ENCODE measurements at regions not wholly inside any gene's neighbourhood (a gene's known extent, or its start where the extent isn't known, plus 50 kb on each side); places are given as distances from the start of the nearest gene placed in this dataset.

GRCh38 chr2:14245901-14246300, 386.6 kb upstream of the LRATD1 start:
- DNase-seq (ENCODE audit: low read depth) = no peak
- no peak for TF ChIP-seq CTCF (IDR thresholded peaks at IDR 0.05; ENCODE audit: low read depth, low read length, missing control alignments)
- H3K4me3 ChIP-seq (ENCODE audit: low read depth, low read length) = no peak overlapping the region
- in situ Hi-C loops (cut with HindIII; ENCODE audit: low sequenced_read_pairs) = no loop called here

GRCh38 chr2:14255135-14255820, 377.2 kb upstream of the LRATD1 start:
- in situ Hi-C loops (cut with HindIII; ENCODE audit: low sequenced_read_pairs) = no loop called here
- no peak overlapping the region for H3K4me3 ChIP-seq (ENCODE audit: low read depth, low read length)
- no peak for DNase-seq (ENCODE audit: low read depth)
- TF ChIP-seq CTCF (IDR thresholded peaks at IDR 0.05; ENCODE audit: low read depth, low read length, missing control alignments) = no peak

GRCh38 chr2:14256890-14257289, 375.6 kb upstream of the LRATD1 start:
- in situ Hi-C loops (cut with HindIII; ENCODE audit: low sequenced_read_pairs) = no loop called here
- TF ChIP-seq CTCF (IDR thresholded peaks at IDR 0.05; ENCODE audit: low read depth, low read length, missing control alignments) = no peak
- peak; percentile 52 for DNase-seq (ENCODE audit: low read depth)
- no peak overlapping the region for H3K4me3 ChIP-seq (ENCODE audit: low read depth, low read length)

- no peak for DNase-seq (ENCODE audit: low read depth)
- no peak for TF ChIP-seq CTCF (IDR thresholded peaks at IDR 0.05; ENCODE audit: low read depth, low read length, missing control alignments)
- no peak overlapping the region for H3K4me3 ChIP-seq (ENCODE audit: low read depth, low read length)
- in situ Hi-C loops (cut with HindIII; ENCODE audit: low sequenced_read_pairs) = no loop called here
Observed at GRCh38 chr2:14257801-14258507, 374.6 kb upstream of the LRATD1 start.

- no peak overlapping the region for H3K4me3 ChIP-seq (ENCODE audit: low read depth, low read length)
- in situ Hi-C loops (cut with HindIII; ENCODE audit: low sequenced_read_pairs) = no loop called here
- no peak for DNase-seq (ENCODE audit: low read depth)
- TF ChIP-seq CTCF (IDR thresholded peaks at IDR 0.05; ENCODE audit: low read depth, low read length, missing control alignments) = no peak
Observed at GRCh38 chr2:14261771-14262170, 370.7 kb upstream of the LRATD1 start.

- DNase-seq (ENCODE audit: low read depth) = no peak
- no peak for TF ChIP-seq CTCF (IDR thresholded peaks at IDR 0.05; ENCODE audit: low read depth, low read length, missing control alignments)
- no peak overlapping the region for H3K4me3 ChIP-seq (ENCODE audit: low read depth, low read length)
- in situ Hi-C loops (cut with HindIII; ENCODE audit: low sequenced_read_pairs) = no loop called here
Observed at GRCh38 chr2:14263053-14263452, 369.5 kb upstream of the LRATD1 start.

All from astrocyte of the cerebellum (primary cell).